GM12878 (cell line): ENCODE measurements at regions not wholly inside any gene's neighbourhood (a gene's known extent, or its start where the extent isn't known, plus 50 kb on each side); places are given as distances from the start of the nearest gene placed in this dataset.

Experiments
- ATAC-seq: fragments of 200-7000 bp; cut with Tn5 transposase; 3 replicates; pipeline ENCODE4 v1.9.1; 2020; ENCODE audit warnings: mild to moderate bottlenecking, moderate library complexity
- BruUV-seq: library from RNA; stranded (reverse); fragments of 400-500 nt; replicated peaks from 2 replicates; lab custom pipeline; 2021; lab: Mats Ljungman, UMichigan
- CTCF ChIA-PET: fragments of 300-600 bp; sonication (Branson Sonifier 250); formaldehyde crosslinking; extraction: SDS; loops from one replicate; lab custom pipeline; 2021; ENCODE audit warnings: inconsistent platforms; lab: Yijun Ruan, JAX
- POLR2A ChIA-PET: fragments of 350-600 bp; formaldehyde crosslinking; extraction: SDS; loops from one replicate; lab custom pipeline; 2021; ENCODE audit warnings: inconsistent platforms; lab: Charles Lee
- RAD21 ChIA-PET: fragments of 300-600 bp; sonication (Branson Sonifier 250); formaldehyde crosslinking; loops from one replicate; lab custom pipeline; 2023; ENCODE audit warnings: antibody characterized with exemption; ENCODE audit not compliant: unreplicated experiment; lab: Charles Lee
- SMC1A ChIA-PET: fragments of 300-600 bp; sonication (Branson Sonifier 250); formaldehyde crosslinking; loops from one replicate; lab custom pipeline; 2023; ENCODE audit not compliant: unreplicated experiment, uncharacterized antibody; lab: Charles Lee
- DNase-seq: peaks from one replicate; pipeline ENCODE4 v3.0.0-alpha.2; 2011; ENCODE audit warnings: low read depth, low spot score
- FAIRE-seq: peaks from 3 replicates; lab custom pipeline; 2011; peaks lifted over from hg19 to GRCh38; lab: Jason Lieb, UNC
- H2AFZ ChIP-seq: 2 replicates; pipeline ENCODE4 v1.6.0; 2011; ENCODE audit warnings: low read depth, low read length, control low read depth; ENCODE audit not compliant: control insufficient read depth
- H3K27ac ChIP-seq: 2 replicates; pipeline ENCODE4 v1.5.1; 2011; ENCODE audit warnings: control low read depth; ENCODE audit not compliant: control insufficient read depth, insufficient read depth
- H3K27me3 ChIP-seq, 2 experiments: replicated peaks in 1 of 2; 2 replicates each; pipeline versions ENCODE4 v1.6.0 to v1.6.1; 2011; ENCODE audit warnings: low read length in 1 of 2; ENCODE audit not compliant: control insufficient read depth in 2 of 2, insufficient read depth in 2 of 2
- H3K36me3 ChIP-seq, 2 experiments: 2 replicates each; pipeline ENCODE4 v1.5.1; 2011; ENCODE audit warnings: low read length in 1 of 2; ENCODE audit not compliant: control insufficient read depth in 2 of 2, insufficient read depth in 2 of 2
- H3K4me1 ChIP-seq: 2 replicates; pipeline ENCODE4 v1.6.1; 2011; ENCODE audit warnings: mild to moderate bottlenecking, low read length, moderate library complexity, mixed read lengths; ENCODE audit not compliant: control insufficient read depth, insufficient read depth
- H3K4me2 ChIP-seq: 2 replicates; pipeline ENCODE4 v1.6.0; 2011; ENCODE audit warnings: control low read depth; ENCODE audit not compliant: control insufficient read depth, insufficient read depth
- H3K4me3 ChIP-seq: fragments of 200-600 bp; sonication (generic); 2 replicates; pipeline ENCODE4 v1.5.1; 2016
- H3K79me2 ChIP-seq: 2 replicates; pipeline ENCODE4 v1.6.0; 2011; ENCODE audit warnings: low read length; ENCODE audit not compliant: control insufficient read depth, insufficient read depth
- H3K9ac ChIP-seq: 2 replicates; pipeline ENCODE4 v1.8.0; 2011; ENCODE audit warnings: low read length, control low read depth, mixed read lengths; ENCODE audit not compliant: control insufficient read depth, insufficient read depth
- H3K9me3 ChIP-seq: replicated peaks from 3 replicates; pipeline ENCODE4 v1.5.1; 2011; ENCODE audit warnings: mild to moderate bottlenecking, low read length; ENCODE audit not compliant: control insufficient read depth, insufficient read depth
- H4K20me1 ChIP-seq: 2 replicates; pipeline ENCODE4 v1.6.0; 2011; ENCODE audit not compliant: control insufficient read depth, insufficient read depth
- HDAC2 ChIP-seq: fragments of 200-600 bp; sonication (generic); IDR thresholded peaks from 2 replicates; pipeline ENCODE4 v1.6.1; 2017
- HDGF ChIP-seq: fragments of 450-650 bp; IDR thresholded peaks from 2 replicates; pipeline ENCODE4 v1.6.1; 2016; ENCODE audit warnings: antibody characterized with exemption
- NFXL1 ChIP-seq: fragments of 450-650 bp; IDR thresholded peaks from 2 replicates; pipeline ENCODE4 v1.6.1; 2017; ENCODE audit warnings: antibody characterized with exemption, mild to moderate bottlenecking, borderline replicate concordance
- RCOR1 ChIP-seq: conservative IDR thresholded peaks from 2 replicates; pipeline ENCODE4 v1.6.1; 2012; ENCODE audit warnings: low read depth, low read length, improper control_type of control experiment
- SIN3A ChIP-seq: IDR thresholded peaks from 2 replicates; pipeline ENCODE4 v1.6.1; 2012; ENCODE audit warnings: low read depth, low read length, improper control_type of control experiment
- STAT1 ChIP-seq: fragments of 450-650 bp; conservative IDR thresholded peaks from 2 replicates; pipeline ENCODE4 v1.6.1; 2014; ENCODE audit warnings: antibody characterized with exemption, mild to moderate bottlenecking
- YY1 ChIP-seq: IDR thresholded peaks from 2 replicates; pipeline ENCODE4 v1.6.1; 2011; ENCODE audit warnings: low read depth, mild to moderate bottlenecking, low read length
- ZNF207 ChIP-seq: fragments of 450-650 bp; IDR thresholded peaks from 2 replicates; pipeline ENCODE4 v1.6.1; 2014; ENCODE audit warnings: antibody characterized with exemption, mild to moderate bottlenecking, borderline replicate concordance
- ZSCAN29 ChIP-seq: fragments of 450-650 bp; IDR thresholded peaks from 2 replicates; pipeline ENCODE4 v1.6.1; 2017; ENCODE audit warnings: mild to moderate bottlenecking, moderate library complexity
- WGBS: methylation state at CpG from one replicate; pipeline ENCODE4 v1.1.6; 2016; ENCODE audit warnings: low lambda C conversion rate; ENCODE audit not compliant: insufficient replicate concordance, insufficient coverage; ENCODE audit errors: missing lambda C conversion rate; 5-methylcytosine and 5-hydroxymethylcytosine counted together
- in situ Hi-C: fragments of 300-500 bp; cut with MboI; formaldehyde crosslinking; loops from 9 replicates; pipeline ENCODE4 v1.14.3; 2018; ENCODE audit warnings: mixed read lengths
- intact Hi-C: fragments of 100-400 bp; cut with micrococcal nuclease; formaldehyde crosslinking; loops from one replicate; pipeline ENCODE4 v1.14.2; 2022; ENCODE audit not compliant: unreplicated experiment
- TF ChIP-seq, protein P1 (sequence below): IDR thresholded peaks from 2 replicates; pipeline ENCODE4 v1.6.1; 2012; ENCODE audit warnings: low read length, inconsistent platforms
- TF ChIP-seq, protein P2 (sequence below): fragments of 450-650 bp; formaldehyde crosslinking; IDR thresholded peaks from 2 replicates; pipeline ENCODE4 v1.4.0; 2020; ENCODE audit warnings: mild to moderate bottlenecking, moderate library complexity
- TF ChIP-seq, protein P3 (sequence below): fragments of 450-650 bp; formaldehyde crosslinking; IDR thresholded peaks from 2 replicates; pipeline ENCODE4 v1.5.0; 2022; ENCODE audit warnings: mild to moderate bottlenecking, missing genetic modification characterization
- TF ChIP-seq, protein P4 (sequence below): IDR thresholded peaks from 2 replicates; pipeline ENCODE4 v1.6.1; 2011; ENCODE audit warnings: mild to moderate bottlenecking, low read depth, low read length, moderate library complexity; ENCODE audit not compliant: insufficient replicate concordance
- TF ChIP-seq, protein P5 (sequence below): fragments of 450-650 bp; conservative IDR thresholded peaks from 2 replicates; pipeline ENCODE4 v1.6.1; 2017; ENCODE audit warnings: mild to moderate bottlenecking, moderate library complexity

DNA sequence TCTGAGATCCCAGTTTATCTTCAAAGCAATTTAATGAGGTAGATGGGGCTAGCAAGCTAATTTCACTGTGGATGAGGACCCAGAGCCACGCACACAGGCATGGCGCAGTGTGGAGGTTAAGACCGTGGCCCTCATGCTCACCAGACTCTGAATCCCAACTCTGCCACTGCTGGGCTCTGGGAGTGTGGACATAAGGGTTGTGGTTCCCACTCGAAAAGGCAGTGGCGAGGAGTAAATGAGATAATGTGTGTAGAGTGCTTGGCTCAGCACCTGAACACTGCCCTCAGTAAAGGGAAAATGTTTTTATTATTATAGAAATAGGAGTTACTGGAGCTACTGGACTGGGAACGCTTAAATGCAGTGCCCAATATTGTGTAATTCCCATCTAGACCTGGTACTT, 243.5 kb upstream of the TPM1 start:
- no TSS peak for BruUV-seq
- H3K9me3 ChIP-seq = no peaks in the 10 kb centered on the region
- H2AFZ ChIP-seq = no peak overlapping the region
- in situ Hi-C loops (no loop called here), intact Hi-C loops (no loop called here)
- ChIA-PET SMC1A (no interaction called here), RAD21 (interaction anchor here (0.7 kb wide), 2 partner anchors 135 to 259 kb away, joined by 3 read pairs; no protein-coding TSS in a partner anchor), POLR2A (no interaction called here), CTCF (no interaction called here)
- no peak overlapping the region for H3K4me3 ChIP-seq
- 33% methylated on average over 6 of the region's 6 CpGs for WGBS
- no peak for ATAC-seq
- H3K27me3 ChIP-seq = peaks cover 1 to 2% of the 10 kb centered on the region in 2 experiments; a peak in 1 of 4 replicates
- no peak for FAIRE-seq
- H3K36me3 ChIP-seq = no peaks in the 10 kb centered on the region
- H3K79me2 ChIP-seq = no peaks in the 10 kb centered on the region
- no peak overlapping the region for H3K27ac ChIP-seq
- H3K9ac ChIP-seq = no peak overlapping the region
- peaks cover 4% of the 10 kb centered on the region; the same call in 1 of the 2 replicates for H3K4me1 ChIP-seq
- no peak for DNase-seq
- no peaks in the 10 kb centered on the region for H4K20me1 ChIP-seq
- H3K4me2 ChIP-seq = no peak overlapping the region
- TF ChIP-seq YY1 (no peak), NFXL1 (no peak), ZSCAN29 (no peak), HDGF (no peak), RCOR1 (no peak), STAT1 (no peak), HDAC2 (no peak), ZNF207 (no peak), SIN3A (no peak)
- TF ChIP-seq, protein P1, sequence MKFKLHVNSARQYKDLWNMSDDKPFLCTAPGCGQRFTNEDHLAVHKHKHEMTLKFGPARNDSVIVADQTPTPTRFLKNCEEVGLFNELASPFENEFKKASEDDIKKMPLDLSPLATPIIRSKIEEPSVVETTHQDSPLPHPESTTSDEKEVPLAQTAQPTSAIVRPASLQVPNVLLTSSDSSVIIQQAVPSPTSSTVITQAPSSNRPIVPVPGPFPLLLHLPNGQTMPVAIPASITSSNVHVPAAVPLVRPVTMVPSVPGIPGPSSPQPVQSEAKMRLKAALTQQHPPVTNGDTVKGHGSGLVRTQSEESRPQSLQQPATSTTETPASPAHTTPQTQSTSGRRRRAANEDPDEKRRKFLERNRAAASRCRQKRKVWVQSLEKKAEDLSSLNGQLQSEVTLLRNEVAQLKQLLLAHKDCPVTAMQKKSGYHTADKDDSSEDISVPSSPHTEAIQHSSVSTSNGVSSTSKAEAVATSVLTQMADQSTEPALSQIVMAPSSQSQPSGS = no peak
- TF ChIP-seq, protein P2, sequence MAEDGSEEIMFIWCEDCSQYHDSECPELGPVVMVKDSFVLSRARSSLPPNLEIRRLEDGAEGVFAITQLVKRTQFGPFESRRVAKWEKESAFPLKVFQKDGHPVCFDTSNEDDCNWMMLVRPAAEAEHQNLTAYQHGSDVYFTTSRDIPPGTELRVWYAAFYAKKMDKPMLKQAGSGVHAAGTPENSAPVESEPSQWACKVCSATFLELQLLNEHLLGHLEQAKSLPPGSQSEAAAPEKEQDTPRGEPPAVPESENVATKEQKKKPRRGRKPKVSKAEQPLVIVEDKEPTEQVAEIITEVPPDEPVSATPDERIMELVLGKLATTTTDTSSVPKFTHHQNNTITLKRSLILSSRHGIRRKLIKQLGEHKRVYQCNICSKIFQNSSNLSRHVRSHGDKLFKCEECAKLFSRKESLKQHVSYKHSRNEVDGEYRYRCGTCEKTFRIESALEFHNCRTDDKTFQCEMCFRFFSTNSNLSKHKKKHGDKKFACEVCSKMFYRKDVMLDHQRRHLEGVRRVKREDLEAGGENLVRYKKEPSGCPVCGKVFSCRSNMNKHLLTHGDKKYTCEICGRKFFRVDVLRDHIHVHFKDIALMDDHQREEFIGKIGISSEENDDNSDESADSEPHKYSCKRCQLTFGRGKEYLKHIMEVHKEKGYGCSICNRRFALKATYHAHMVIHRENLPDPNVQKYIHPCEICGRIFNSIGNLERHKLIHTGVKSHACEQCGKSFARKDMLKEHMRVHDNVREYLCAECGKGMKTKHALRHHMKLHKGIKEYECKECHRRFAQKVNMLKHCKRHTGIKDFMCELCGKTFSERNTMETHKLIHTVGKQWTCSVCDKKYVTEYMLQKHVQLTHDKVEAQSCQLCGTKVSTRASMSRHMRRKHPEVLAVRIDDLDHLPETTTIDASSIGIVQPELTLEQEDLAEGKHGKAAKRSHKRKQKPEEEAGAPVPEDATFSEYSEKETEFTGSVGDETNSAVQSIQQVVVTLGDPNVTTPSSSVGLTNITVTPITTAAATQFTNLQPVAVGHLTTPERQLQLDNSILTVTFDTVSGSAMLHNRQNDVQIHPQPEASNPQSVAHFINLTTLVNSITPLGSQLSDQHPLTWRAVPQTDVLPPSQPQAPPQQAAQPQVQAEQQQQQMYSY = no peak
- TF ChIP-seq, protein P3, sequence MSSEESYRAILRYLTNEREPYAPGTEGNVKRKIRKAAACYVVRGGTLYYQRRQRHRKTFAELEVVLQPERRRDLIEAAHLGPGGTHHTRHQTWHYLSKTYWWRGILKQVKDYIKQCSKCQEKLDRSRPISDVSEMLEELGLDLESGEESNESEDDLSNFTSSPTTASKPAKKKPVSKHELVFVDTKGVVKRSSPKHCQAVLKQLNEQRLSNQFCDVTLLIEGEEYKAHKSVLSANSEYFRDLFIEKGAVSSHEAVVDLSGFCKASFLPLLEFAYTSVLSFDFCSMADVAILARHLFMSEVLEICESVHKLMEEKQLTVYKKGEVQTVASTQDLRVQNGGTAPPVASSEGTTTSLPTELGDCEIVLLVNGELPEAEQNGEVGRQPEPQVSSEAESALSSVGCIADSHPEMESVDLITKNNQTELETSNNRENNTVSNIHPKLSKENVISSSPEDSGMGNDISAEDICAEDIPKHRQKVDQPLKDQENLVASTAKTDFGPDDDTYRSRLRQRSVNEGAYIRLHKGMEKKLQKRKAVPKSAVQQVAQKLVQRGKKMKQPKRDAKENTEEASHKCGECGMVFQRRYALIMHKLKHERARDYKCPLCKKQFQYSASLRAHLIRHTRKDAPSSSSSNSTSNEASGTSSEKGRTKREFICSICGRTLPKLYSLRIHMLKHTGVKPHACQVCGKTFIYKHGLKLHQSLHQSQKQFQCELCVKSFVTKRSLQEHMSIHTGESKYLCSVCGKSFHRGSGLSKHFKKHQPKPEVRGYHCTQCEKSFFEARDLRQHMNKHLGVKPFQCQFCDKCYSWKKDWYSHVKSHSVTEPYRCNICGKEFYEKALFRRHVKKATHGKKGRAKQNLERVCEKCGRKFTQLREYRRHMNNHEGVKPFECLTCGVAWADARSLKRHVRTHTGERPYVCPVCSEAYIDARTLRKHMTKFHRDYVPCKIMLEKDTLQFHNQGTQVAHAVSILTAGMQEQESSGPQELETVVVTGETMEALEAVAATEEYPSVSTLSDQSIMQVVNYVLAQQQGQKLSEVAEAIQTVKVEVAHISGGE (CRISPR knock-in tag) = no peak
- TF ChIP-seq, protein P4, sequence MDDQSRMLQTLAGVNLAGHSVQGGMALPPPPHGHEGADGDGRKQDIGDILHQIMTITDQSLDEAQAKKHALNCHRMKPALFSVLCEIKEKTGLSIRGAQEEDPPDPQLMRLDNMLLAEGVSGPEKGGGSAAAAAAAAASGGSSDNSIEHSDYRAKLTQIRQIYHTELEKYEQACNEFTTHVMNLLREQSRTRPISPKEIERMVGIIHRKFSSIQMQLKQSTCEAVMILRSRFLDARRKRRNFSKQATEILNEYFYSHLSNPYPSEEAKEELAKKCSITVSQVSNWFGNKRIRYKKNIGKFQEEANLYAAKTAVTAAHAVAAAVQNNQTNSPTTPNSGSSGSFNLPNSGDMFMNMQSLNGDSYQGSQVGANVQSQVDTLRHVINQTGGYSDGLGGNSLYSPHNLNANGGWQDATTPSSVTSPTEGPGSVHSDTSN = no peak
- TF ChIP-seq, protein P5, sequence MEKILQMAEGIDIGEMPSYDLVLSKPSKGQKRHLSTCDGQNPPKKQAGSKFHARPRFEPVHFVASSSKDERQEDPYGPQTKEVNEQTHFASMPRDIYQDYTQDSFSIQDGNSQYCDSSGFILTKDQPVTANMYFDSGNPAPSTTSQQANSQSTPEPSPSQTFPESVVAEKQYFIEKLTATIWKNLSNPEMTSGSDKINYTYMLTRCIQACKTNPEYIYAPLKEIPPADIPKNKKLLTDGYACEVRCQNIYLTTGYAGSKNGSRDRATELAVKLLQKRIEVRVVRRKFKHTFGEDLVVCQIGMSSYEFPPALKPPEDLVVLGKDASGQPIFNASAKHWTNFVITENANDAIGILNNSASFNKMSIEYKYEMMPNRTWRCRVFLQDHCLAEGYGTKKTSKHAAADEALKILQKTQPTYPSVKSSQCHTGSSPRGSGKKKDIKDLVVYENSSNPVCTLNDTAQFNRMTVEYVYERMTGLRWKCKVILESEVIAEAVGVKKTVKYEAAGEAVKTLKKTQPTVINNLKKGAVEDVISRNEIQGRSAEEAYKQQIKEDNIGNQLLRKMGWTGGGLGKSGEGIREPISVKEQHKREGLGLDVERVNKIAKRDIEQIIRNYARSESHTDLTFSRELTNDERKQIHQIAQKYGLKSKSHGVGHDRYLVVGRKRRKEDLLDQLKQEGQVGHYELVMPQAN = no peak
